Inflammatory macrophage (primary cell): ENCODE measurements at regions not wholly inside any gene's neighbourhood (a gene's known extent, or its start where the extent isn't known, plus 50 kb on each side); places are given as distances from the start of the nearest gene placed in this dataset.
"Not testable (repeated sequence)": the region's sequence is repeated elsewhere in the genome, so short reads cannot be mapped to it uniquely, and the experiment has no call there.

ENCODE experiments used
- DNase-seq, 2 donors: peaks; one replicate each; pipeline ENCODE4 v3.0.0-alpha.2; 2020 to 2022

GRCh38 chr5:98518754-98519153, 254.7 kb upstream of the RGMB start:
- no peak for DNase-seq

GRCh38 chr5:98519571-98519970, 253.9 kb upstream of the RGMB start:
- DNase-seq = no peak

GRCh38 chr5:98521821-98522220, 251.6 kb upstream of the RGMB start:
- DNase-seq = no peak

- no peak for DNase-seq
These were observed 248.7 kb upstream of the RGMB start for GRCh38 chr5:98524773-98525172.

- no peak for DNase-seq
These were observed 245.6 kb upstream of the RGMB start for GRCh38 chr5:98527846-98528245.

- no peak for DNase-seq
These were observed 244.1 kb upstream of the RGMB start for GRCh38 chr5:98529321-98529720.

GRCh38 chr5:98530224-98530623, 243.2 kb upstream of the RGMB start:
- no peak for DNase-seq

GRCh38 chr5:98535901-98536300, 237.6 kb upstream of the RGMB start:
- DNase-seq = no peak

GRCh38 chr5:98540056-98540455, 233.4 kb upstream of the RGMB start:
- DNase-seq = no peak

- no peak for DNase-seq
These were observed 231.8 kb upstream of the RGMB start for GRCh38 chr5:98541641-98542040.

GRCh38 chr5:98543490-98543889, 230.0 kb upstream of the RGMB start:
- no peak for DNase-seq

- not testable (repeated sequence) for DNase-seq
These were observed 226.5 kb upstream of the RGMB start for GRCh38 chr5:98546924-98547323.

GRCh38 chr5:98556712-98557111, 216.8 kb upstream of the RGMB start:
- no peak for DNase-seq

- no peak for DNase-seq
These were observed 215.5 kb upstream of the RGMB start for GRCh38 chr5:98557916-98558315.

GRCh38 chr5:98563885-98564653, 209.4 kb upstream of the RGMB start:
- no peak for DNase-seq

- no peak for DNase-seq
These were observed 208.6 kb upstream of the RGMB start for GRCh38 chr5:98564836-98565235.

- no peak for DNase-seq
These were observed 205.1 kb upstream of the RGMB start for GRCh38 chr5:98568336-98568735.

- no peak for DNase-seq
These were observed 204.2 kb upstream of the RGMB start for GRCh38 chr5:98569288-98569687.

GRCh38 chr5:98570010-98570409, 203.5 kb upstream of the RGMB start:
- no peak for DNase-seq

GRCh38 chr5:98570661-98571191, 202.7 kb upstream of the RGMB start:
- DNase-seq = no peak

- no peak for DNase-seq
These were observed 199.6 kb upstream of the RGMB start for GRCh38 chr5:98573834-98574320.

- no peak for DNase-seq
These were observed 197.2 kb upstream of the RGMB start for GRCh38 chr5:98576275-98576674.

- no peak for DNase-seq
These were observed 195.0 kb upstream of the RGMB start for GRCh38 chr5:98578438-98578837.
